ENCODE measurements at regions not wholly inside any gene's neighbourhood (a gene's known extent, or its start where the extent isn't known, plus 50 kb on each side); places are given as distances from the start of the nearest gene placed in this dataset.

- no peak for DNase-seq
Observed at GRCh38 chr4:58191109-58191508, 1080.9 kb upstream of the IGFBP7 start.

- no peak for DNase-seq
Observed at GRCh38 chr4:58188316-58188715, 1078.1 kb upstream of the IGFBP7 start.

GRCh38 chr4:58175024-58175423, 1064.8 kb upstream of the IGFBP7 start:
- DNase-seq, result no peak

GRCh38 chr4:58166490-58166889, 1056.3 kb upstream of the IGFBP7 start:
- no peak for DNase-seq

DNA sequence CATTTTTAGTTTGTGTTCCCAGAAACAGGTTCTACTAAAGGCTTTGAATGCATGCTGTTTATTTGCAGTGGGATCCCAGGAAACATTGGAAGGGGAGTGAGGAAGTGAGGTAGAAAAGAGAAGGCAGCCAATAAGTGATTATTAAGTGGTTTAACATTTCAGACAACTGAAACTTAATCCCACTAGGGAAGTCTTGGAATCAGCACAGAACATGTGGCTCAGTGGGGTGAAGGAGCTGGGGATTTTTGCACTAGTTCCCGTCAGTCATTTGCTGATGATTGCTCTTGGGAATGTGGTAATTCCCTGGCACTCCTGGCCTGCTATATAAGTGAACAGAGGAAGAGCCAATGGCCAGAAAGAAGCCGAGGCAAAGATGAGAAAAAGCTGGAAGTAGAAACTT, 1053.0 kb upstream of the IGFBP7 start:
- no peak for DNase-seq

DNA sequence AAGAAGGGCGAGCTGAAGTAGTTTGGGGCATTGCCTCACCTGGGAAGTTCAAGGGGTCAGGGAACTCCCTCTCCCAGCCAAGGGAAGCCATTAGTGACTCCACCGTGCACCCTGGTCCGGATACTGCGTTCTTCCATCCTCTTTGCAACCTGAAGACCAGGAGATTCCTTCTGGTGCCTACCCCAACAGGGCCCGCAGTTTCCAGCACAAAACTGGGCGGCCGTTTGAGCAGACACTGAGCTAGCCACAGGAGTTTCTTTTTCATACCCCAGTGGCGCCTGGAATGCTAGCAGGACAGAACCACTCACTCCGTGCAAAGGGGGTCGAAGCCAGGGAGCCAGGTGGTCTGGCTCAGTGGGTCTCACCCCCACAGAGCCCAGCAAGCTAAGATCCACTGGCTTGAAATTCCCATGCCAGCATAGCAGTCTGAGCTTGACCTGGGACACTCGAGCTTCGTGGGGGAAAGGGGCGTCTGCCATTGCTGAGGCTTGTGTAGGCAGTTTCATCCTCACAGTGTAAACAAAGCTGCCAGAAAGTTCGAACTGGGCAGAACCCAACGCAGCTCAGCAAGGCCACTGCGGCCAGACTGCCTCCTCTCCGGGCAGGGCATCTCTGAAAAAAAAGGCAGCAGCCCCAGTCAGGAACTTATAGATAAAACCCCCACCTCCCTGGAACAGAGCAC, 1039.4 kb upstream of the IGFBP7 start:
- no peak for DNase-seq

DNA sequence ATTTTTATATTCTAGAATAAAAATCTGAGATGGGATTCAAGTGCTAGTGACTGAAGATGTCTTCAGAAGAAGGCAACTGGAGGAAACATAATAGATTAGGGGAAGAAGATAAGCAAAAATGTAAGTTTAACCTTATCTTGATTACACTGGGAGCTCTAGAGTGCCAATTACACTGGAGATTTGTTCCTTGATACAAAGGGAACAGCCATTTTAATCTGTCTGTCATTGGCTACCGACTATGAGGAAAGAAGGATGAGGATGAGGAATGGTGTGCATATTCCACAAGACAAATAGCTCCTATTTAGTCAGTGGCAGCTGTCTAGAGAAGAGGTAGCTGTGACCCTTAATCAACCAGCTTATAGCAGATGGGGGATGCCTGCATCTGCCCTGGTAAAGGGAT, 1034.5 kb upstream of the IGFBP7 start:
- no peak for DNase-seq

- DNase-seq, result no peak
Observed at GRCh38 chr4:58138786-58139668, 1028.8 kb upstream of the IGFBP7 start.

DNA sequence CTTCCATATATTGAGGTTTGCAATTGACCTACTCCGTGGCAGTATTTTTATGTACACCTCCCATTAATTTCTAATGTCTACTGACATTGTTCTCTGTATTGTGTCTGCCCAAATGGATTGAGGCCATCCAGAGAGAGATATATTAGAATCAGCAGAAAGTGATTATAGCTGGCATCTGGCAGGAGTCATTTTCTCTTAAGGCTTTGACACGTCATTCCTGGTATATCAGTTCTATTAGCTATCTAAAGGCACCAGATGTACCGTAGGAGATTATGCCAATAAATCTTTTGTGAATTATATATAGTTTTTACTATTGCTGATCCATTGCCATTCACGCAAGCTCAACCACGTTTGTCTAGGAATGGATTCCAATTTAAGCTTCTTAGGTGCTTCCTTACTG, 1026.4 kb upstream of the IGFBP7 start:
- no peak for DNase-seq

DNA sequence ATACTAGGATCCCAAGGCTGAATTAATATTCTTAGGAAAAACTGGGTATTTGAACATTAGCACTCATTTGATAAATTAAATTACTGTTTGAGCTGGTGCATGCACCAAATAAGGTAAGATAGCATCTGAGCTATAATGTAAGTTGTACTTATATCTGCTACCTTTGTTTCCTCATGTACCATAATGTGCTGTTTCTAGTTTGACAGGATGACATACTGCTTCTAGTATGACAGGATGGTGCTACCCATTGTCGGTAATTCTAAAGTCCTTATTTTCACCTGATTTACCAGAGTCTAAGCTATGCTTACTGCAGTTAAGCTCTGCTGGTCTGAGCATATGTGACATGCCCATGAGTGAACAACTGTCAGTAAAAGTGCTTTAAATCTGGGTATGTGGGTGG, 1017.5 kb upstream of the IGFBP7 start:
- no peak for DNase-seq

- DNase-seq, result no peak
Observed at GRCh38 chr4:58119298-58119697, 1009.1 kb upstream of the IGFBP7 start.

DNA sequence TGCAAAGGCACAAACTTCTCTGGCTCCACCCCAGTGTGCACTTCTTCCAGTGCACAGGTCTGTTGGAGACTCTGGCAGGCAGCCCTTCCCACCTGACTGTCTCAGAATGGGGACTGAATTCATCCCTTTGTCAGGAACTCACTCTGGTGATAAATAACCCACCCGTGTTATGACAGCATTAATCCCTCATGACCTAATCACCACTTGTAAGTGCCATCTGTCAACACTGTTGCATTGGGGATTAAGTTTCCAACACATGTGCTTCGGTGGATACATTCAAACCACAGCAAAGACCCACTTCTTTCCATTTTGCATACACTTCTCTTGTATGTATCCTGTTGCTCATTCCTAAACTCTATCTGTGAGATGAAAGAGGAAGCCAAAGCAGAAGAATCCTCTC, 1002.9 kb upstream of the IGFBP7 start:
- no peak for DNase-seq

GRCh38 chr4:58111818-58112217, 1001.6 kb upstream of the IGFBP7 start:
- no peak for DNase-seq

- DNase-seq, result no peak
Observed at GRCh38 chr4:58093352-58093751, 983.2 kb upstream of the IGFBP7 start.

DNA sequence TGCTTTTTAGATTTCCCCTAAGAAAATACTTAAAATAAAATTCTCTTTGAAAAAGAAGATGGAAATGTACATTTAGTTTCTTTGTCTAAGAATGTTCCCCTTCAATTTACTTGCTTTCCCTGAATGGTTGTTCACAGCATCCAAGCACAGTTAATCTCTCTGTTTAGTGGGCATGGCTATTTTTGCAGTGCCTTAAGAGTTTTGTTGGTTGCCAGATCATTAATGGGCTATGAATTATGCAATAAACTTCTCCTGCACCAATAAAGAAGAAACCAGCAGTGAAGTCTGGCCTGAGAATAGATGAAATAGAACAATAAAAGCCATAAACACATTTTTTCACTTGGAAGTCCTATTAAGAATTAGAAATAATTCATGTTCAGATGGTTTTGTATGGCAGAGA, 980.4 kb upstream of the IGFBP7 start:
- DNase-seq, result no peak

DNA sequence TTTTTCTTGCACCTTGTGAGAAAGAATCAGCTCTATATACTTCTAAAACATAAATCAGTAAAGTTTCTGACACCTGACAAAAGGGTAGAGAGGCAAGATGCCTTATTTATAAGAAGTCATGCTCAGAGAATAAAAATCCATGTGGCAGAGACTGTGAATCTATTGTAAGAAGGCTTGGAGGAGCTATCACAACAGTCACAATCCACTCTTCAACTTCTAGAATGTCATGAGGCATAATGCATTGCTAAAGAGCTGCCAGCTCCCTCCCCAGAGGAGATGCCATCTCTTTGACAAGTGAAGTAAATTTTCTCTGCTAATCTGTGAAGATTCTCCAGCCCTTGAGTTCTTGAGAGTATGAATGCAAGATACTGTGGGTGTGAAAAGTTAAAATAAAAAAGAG, 971.2 kb upstream of the IGFBP7 start:
- DNase-seq, result no peak

DNA sequence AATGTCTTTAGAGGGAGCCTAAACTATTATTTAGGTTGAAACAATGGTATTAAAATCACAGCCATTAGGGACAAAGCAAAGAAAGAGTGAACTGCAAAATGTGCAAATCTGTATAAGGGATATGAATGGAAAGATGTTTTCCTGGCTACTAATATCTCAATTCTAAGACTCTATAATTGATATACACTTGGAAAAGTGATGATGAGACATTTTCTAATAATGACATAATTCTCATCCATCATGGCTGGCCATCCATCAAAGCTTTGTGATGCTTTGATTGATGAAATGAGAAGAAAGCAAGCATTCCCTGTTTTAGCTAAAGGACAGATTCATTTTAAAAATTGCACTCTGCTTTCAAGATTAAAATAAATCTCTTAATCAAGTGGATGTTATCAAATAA, 965.5 kb upstream of the IGFBP7 start:
- no peak for DNase-seq

- DNase-seq, result no peak
Observed at GRCh38 chr4:58074382-58074781, 964.2 kb upstream of the IGFBP7 start.

DNA sequence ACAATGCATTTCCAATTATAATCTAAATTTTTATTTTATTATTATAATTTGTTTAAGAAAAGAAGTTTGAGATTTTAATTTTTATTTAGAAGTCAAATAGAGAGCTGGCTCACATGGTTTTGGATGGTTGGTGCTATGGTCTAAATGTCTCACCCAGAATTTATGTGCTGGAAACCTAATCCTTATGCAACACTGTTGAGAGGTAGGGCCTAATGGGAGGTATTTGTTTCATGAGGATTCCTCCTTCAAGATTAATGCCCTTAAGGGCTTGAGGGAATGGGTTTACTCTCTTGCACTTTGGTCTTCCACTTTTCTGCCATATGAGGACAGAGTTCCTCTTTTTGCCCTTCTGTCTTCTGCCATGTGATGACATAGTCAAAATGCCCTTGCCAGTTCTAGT, 960.5 kb upstream of the IGFBP7 start:
- DNase-seq, result no peak

DNA sequence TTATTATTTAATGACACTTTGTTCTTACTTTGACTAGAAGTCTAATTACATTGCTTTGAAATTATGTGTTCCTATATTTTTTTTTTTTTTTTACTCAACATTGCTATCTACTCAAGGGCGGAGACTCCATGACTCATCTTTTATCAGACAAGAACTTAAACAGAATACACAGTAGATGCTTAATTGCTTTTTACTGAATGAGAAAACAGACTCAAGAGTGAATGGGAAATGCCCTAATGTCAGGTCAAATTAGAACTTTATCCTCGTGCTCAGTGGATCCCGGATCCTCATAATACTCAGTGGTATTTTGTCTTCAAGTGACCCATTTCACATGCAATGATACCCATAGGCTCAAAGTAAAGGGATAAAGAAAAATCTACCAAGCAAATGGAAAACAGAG, 954.5 kb upstream of the IGFBP7 start:
- DNase-seq, result no peak

DNA sequence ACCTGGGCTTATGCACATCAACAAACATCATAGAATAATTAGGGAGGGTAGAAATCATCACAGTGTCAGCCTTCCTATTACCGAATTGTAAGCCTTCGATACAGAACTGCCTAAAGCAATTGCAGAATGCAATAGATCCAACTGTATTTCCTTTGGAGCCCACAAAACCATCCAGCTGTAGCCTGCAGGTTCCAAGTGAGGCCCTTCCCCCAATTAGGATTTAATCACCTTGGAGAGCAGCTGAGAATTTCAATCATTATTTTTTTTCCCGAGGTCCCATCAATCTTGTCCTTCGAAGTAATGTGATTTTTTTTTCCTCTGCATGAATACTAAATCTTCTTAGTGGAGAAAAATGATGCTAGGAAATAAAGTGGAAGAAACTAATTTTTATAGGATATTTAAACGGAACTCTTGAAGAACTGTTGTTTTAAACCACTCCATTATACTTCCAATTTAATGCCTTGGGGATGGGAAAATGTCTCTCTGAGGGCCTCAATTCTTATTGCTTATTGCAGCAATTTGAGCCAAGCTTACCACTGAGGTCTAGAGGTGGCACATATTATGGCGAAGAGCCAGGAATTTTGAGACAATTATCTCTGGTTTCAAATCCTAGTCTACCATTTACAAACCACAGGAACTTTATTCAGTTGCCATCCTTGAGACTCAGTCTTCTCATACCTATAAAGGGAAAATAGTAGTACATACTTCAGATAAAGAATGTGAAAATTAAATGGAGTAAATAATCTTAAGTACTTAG, 953.4 kb upstream of the IGFBP7 start:
- DNase-seq, result no peak

GRCh38 chr4:58061967-58062366, 951.8 kb upstream of the IGFBP7 start:
- no peak for DNase-seq

GRCh38 chr4:58050439-58050838, 940.3 kb upstream of the IGFBP7 start:
- no peak for DNase-seq
